ENCODE measurements at regions not wholly inside any gene's neighbourhood (a gene's known extent, or its start where the extent isn't known, plus 50 kb on each side); places are given as distances from the start of the nearest gene placed in this dataset.
A peak's percentile ranks its signal among the peaks of the same experiment; 100 is the strongest.
"Not testable (repeated sequence)": the region's sequence is repeated elsewhere in the genome, so short reads cannot be mapped to it uniquely, and the experiment has no call there.

GRCh38 chr13:54165581-54166215 is 1137.1 kb downstream of the OLFM4 start:
- DNase-seq, result no peak

DNA sequence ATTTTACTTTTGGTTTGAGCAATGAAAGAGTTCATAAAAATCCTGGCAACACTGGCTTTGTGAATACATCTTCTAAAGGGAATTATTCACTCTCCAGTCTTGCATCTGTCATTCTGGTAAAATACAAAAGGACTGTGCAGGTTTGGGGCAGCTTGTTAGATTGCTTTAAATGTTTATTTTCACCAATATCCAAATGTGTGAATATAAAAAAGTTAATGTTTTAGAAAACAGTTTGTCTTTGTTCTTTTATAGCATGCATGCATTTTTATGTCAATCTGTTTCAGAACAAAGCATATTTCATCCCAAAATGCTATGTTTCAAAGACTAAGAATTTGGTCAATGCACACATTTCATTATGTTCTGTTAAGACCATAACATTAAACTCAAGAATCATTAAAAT is 1145.4 kb downstream of the OLFM4 start:
- no peak for DNase-seq

DNA sequence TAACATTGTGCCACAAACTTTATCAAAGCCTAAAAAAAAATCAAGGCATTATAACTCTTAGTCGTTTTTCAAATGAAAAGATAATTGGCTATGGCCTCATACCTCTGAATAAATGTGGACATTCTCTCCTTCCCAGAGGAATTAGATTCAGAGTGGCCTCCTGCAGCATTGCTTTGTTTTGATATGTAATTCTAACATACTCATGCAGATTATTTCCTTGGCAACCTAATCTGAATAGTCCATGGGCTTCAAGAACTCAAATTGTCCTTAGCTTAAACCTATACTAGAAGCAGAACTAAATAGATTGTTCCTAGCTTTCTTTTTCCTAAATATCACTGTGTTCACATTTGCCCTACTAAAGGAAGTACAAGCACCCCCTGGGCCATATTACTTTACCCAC is 1146.9 kb downstream of the OLFM4 start:
- no peak for DNase-seq

DNA sequence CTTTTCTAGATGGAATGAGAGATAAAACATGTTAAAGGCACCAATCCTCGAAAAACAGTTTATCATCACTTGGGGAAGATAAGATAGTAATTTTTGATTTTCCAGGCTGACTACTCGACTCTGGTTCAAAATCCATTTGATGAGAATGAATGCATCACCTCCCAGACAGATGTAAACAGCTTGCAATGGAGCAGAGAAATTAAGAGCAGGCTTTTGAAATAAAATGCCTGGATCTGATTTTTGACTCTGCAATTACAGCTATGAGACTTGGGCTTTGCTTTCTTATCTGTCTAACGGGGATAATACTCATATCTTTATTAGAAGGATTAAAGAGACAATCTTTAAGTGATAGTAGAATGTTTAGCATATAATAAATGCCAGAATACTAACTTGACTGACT is 1148.9 kb downstream of the OLFM4 start:
- DNase-seq, result no peak

DNA sequence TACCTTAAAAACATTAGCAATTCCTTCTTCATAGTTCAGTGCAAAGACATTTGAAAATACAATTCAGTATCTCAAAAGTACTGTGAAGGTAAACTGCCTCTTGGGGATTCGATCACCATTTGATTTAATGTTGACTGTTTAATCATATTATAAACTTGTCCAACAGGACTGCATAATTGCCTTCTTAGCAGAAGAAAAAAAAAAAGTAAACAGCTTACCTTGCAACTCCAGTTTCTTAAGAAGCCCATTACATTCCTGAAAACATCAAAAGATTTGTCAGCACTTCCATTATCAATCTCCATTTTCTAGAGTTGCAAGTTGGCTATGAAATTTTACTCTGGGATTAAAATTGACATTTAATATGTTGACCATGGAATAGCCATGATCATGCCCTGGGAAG is 1154.6 kb downstream of the OLFM4 start:
- DNase-seq, result no peak

DNA sequence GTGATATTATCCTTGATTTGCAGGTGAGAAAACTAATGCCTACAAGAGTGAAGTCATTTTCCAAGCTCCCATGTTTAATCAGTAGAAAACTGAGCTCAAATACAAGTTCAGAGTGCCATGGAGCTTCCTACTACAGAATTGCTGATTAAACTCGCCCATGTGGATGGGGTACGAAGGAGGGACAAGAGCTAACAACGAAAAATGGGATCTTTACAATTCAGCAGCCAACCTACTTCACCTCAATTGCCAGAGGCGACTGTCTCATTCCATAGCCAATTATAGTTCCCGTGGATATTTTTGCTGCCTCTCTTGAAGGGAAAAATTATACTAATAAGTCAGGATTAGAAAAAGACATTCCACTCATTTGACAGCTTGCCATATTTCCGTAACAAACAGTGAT is 1155.1 kb downstream of the OLFM4 start:
- DNase-seq, result no peak

DNA sequence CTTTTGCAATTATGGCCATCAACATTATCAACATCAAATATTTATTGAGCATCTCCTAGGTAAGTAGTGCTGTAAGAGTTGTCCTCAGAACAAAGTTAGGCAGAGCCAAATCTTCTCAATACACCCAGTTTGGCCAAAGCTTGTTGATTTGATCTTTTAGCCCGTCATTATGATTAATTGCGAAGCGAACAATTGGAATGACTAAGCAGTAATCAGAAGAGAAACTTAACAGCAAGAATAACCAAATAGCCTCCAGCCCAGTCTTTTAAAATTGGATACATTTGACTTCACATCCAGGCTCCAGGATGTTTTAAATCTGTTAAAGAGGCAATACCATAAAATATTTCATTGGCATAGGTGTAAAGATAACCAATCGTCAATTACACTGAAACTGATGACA is 1156.0 kb downstream of the OLFM4 start:
- no peak for DNase-seq

DNA sequence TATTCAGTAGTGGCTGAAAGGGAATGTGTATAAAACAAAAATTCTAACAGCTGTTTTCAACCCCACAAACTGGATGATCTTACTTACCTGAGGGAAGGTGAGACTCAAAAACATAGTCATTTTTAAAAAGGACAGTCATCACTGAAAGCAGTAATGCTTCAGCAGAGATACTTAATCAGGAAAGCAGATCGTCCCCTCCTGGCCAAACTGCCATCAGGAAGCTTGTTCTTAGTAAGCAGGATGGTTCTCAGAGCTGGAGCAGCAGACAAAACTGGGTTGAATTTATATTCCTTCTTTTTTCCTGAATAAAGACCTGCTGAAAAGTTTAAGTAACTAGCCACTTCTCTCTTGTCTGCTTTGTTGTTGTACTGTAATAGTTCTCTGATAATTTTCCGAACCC is 1156.5 kb downstream of the OLFM4 start:
- DNase-seq, result no peak

- DNase-seq, result no peak
These were observed 1157.2 kb downstream of the OLFM4 start for GRCh38 chr13:54185785-54186184.

GRCh38 chr13:54187461-54187860 is 1158.8 kb downstream of the OLFM4 start:
- DNase-seq, result no peak

- DNase-seq, result no peak
These were observed 1165.8 kb downstream of the OLFM4 start for GRCh38 chr13:54194233-54195024.

GRCh38 chr13:54196684-54197083 is 1168.1 kb downstream of the OLFM4 start:
- DNase-seq, result no peak

DNA sequence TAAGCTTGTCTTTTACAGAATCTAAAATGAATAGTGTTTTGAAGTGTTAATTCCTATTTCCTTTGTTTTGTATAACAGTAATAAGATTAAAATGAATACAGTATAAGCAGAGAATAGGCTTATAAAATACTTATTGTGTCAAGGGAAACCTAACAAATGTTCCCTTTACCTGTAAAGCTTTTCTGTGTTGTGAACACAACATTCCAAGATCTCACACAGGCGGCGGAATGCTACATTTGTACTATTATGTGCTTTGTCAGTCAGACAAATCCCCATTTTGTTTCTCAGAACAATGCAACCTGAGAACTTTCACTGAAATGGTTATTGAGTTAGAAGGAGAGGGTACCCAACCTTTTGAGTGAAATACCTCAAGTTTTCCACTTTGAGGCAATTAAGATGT is 1170.3 kb downstream of the OLFM4 start:
- no peak for DNase-seq

GRCh38 chr13:54206626-54207025 is 1178.0 kb downstream of the OLFM4 start:
- DNase-seq, result no peak

DNA sequence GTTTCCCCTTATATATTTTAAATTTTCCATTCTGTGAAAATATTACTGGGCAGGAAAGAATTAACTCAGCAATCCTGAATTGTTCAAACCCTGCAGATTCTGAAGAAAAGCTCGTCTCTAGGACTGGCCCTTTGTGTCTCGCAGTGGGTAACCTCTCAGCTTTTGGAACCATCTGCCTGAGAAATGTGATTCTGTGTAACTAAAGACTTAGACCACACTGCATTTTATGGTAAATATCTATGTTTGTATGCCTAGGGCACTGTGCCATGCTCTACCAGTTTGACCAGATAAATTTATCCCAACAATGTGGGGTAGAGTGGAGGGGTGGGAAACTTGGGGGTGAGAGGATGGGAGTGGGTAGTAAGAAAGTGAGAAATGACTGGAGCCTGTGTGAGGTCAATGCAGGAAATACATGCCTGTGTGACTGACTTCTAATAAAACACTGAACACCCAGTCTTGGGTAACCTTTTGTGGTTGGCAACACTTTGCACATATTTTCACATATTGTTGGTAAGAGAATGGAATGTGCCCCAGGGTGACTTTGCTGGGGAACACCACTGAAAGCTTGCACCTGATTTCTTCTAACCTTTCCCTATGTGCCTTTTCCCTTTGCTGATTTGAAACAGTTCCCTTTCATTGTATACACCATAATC is 1181.9 kb downstream of the OLFM4 start:
- peak; percentile 1 for DNase-seq

GRCh38 chr13:54216221-54216620 is 1187.6 kb downstream of the OLFM4 start:
- DNase-seq, result no peak

DNA sequence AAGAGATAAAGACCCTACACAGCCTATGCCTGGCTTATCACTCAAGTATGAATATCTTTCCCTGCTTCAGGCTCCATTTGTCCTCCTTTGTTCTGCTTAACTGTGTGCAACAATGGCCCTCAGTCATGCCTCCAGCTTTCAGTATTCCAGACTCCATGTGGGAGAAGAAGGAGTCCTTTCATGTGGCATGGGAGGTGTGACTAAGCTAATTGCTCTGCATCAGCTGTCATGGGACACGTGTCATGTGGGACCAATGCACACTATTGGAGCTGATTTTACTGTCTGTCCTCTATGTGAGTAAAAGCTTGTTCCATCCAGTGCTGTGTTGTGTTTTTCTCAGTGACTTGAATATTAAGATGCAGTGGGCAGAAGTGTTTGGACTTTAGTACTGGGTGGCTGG is 1198.3 kb downstream of the OLFM4 start:
- no peak for DNase-seq

DNA sequence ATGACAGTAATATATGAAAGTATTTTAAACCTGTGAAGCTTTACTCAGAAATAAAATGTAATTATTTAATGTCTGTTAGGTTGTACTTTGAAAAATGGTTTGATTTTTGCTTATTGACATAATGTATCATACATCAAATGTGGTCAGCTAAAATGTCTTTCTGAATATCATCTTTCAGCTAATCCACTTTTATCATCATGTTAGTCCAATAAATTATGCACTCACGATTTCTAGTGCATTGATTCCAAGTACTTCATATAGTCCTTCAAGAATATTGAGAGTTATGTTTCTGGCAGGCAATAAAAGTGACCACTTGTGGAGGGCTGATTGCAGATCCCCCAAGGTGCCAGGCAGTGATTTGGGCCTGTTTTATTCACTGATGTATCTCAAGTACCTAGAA is 1204.1 kb downstream of the OLFM4 start:
- no peak for DNase-seq

DNA sequence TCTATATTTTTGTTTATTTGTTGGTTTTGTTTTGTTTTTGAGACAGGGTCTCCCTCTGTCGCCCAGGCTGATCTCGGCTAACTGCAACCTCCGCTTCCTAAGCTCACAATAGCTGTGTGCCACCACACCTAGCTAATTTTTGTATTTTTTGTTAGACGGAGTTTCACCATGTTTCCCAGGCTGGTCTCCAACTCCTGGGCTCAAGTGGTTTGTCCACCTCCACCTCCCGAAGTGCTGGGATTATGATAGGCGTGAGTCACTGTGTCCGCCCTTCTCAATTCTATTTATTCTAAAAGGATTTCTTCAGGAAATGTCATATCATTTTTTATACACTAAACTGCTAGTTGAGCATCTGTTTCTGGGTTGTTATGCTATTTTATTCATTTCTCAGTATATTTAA is 1206.0 kb downstream of the OLFM4 start:
- DNase-seq, result no peak

DNA sequence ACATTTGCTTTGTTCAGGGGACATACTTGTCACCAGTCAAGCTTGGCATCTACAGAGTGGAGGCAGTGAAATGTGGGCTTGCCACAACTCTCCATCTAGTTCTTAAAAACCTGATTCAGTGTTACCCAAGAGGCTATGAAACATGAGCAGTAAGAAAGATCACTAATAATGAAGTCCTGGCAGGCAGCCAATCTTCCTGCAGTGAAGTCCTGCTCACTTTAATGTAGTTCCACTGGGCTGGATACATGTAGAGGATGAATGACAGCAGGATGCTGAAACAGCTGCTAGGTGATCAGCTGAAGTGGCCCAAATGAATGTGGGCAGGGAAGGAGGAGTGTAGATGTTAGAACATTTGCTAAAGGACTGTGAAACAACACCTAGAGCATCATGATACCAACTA is 1213.1 kb downstream of the OLFM4 start:
- no peak for DNase-seq

- no peak for DNase-seq
These were observed 1219.7 kb downstream of the OLFM4 start for GRCh38 chr13:54248306-54248705.

DNA sequence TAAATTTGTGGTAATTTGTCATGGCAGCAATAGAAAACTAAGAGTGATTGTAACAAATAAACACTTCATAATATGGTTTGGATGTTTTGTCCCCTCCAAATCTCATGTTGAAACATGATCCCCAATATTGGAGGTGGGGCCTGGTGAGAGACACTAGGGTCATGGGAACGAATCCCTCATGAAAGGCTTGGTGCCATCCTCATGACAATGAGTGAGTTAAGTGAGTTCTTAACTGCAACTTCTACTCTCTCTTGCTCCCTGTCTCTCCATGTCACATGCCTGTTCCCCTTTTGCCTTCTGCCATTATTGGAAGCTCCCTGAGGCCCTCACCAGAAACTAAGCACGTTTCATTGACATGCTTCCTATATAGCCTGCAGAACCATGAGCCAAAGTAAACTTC is 1233.2 kb downstream of the OLFM4 start:
- DNase-seq, result no peak

- DNase-seq, result no peak
These were observed 1235.3 kb downstream of the OLFM4 start for GRCh38 chr13:54263868-54264267.

DNA sequence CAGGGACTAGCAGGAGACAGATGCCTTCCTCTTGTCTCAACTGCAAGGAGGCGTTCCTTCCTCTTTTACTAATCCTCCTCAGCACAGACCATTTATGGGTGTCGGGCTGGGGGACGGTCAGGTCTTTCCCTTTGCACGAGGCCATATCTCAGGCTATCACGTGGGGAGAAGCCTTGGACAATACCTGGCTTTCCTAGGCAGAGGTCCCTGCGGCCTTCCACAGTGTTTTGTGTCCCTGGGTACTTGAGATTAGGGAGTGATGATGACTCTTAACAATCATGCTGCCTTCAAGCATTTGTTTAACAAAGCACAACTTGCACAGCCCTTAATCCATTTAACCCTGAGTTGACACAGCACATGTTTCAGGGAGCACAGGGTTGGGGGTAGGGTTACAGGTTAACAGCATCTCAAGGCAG is 1238.6 kb downstream of the OLFM4 start:
- DNase-seq, result not testable (repeated sequence)

Measured in NCI-H1048 (cell line).